HG03064 (cell line): ENCODE measurements at regions not wholly inside any gene's neighbourhood (a gene's known extent, or its start where the extent isn't known, plus 50 kb on each side); places are given as distances from the start of the nearest gene placed in this dataset.

Source experiments
- ATAC-seq: cut with Tn5 transposase; IDR thresholded peaks from one replicate; pipeline ENCODE4 v1.9.1; 2021; ENCODE audit warnings: low read depth; ENCODE audit not compliant: unreplicated experiment

DNA sequence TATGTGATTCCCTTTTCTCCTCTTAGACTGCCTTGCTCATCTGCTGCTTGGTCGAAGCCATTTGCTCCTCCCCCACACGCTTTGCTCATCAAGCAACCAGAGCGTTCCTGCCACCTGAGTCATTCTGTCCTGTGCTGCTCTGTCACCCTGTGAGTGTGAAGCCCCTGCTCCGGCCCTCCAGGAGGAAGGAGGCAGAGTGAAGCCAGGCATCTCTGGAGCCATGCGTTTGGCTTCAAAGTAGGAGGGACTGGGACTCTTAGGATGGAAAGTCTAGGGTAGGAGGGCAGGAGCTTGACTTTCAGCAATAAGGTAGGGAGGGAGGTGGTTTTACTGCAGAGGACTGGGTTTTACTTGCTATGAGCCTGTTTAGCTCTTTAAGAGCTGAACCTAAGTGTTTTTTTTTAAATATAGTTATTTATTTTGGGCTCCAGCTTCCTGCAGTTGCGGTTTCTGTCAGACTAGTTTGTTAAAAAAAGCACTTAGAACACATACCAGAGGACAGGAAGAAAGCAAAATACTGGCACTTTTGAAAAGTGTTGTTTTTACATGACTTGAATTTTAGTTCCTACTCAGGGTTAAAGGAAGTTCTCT is 63.6 kb downstream of the SPINK2 start:
- ATAC-seq = peak; percentile 91

GRCh38 chr4:56757261-56757746 is 64.2 kb downstream of the SPINK2 start:
- peak; percentile 45 for ATAC-seq

DNA sequence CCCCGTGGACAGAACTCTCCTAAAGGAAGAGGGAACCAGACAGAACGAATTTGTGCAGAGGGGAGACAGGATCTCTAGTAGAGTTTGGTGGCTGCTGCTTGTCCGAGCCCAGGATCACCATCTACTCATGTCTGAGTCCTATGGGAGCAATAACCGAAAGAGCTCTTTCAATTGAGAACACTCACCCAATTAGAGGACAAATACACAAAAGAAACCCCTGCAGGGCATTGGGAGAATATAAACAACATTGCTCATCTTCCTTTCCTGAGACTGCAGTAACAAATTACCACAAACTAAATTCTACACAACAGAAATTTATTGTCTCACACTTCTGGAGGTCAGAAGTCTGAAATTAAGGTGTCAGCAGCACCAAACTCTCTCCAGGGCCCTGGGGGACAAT is 65.6 kb downstream of the SPINK2 start:
- no peak for ATAC-seq

GRCh38 chr4:56752985-56753384 is 68.5 kb downstream of the SPINK2 start:
- ATAC-seq = no peak

GRCh38 chr4:56750231-56750630 is 69.1 kb upstream of the HOPX start:
- peak; percentile 78 for ATAC-seq

GRCh38 chr4:56748271-56748670 is 67.2 kb upstream of the HOPX start:
- ATAC-seq = no peak

GRCh38 chr4:56746639-56747038 is 65.5 kb upstream of the HOPX start:
- no peak for ATAC-seq

DNA sequence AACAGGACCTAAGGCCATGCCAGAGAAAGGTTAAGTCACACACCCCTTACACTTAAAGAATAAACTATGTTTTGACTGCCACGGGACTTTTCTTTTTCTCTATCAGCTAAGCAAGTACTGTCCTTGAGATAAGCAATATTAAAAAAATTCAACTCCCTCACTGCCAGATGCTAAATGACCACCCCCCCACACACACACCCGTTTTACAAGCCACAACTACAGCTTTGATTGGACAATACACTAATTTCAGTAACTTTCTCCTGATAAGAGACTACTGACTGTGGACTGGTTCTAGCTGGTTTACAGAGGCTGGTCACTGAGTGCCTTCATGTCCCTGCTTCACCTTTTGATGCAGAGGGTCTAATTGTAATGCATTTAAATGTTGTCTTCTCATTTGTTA is 63.9 kb upstream of the HOPX start:
- ATAC-seq = no peak

- ATAC-seq = no peak
These were observed 62.9 kb upstream of the HOPX start for GRCh38 chr4:56744030-56744429.

DNA sequence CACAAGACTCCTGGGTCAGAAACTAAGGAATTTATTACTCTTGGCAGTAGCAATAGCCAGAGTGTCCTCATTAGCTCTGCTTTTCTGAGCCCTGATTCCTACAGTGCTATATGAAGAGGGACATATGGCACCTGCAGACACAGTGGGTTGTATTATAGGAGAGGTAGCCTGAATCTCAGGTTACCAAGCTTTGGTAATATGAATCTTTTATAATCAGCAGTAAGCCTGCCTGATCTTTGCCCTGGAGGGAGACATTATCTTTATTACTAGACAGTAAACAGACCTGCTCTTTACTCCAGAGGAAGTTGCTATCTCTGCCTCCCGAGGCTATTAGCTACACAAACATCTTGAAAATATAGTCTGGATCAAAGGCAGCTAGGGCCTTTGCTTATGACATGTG is 62.5 kb upstream of the HOPX start:
- no peak for ATAC-seq

DNA sequence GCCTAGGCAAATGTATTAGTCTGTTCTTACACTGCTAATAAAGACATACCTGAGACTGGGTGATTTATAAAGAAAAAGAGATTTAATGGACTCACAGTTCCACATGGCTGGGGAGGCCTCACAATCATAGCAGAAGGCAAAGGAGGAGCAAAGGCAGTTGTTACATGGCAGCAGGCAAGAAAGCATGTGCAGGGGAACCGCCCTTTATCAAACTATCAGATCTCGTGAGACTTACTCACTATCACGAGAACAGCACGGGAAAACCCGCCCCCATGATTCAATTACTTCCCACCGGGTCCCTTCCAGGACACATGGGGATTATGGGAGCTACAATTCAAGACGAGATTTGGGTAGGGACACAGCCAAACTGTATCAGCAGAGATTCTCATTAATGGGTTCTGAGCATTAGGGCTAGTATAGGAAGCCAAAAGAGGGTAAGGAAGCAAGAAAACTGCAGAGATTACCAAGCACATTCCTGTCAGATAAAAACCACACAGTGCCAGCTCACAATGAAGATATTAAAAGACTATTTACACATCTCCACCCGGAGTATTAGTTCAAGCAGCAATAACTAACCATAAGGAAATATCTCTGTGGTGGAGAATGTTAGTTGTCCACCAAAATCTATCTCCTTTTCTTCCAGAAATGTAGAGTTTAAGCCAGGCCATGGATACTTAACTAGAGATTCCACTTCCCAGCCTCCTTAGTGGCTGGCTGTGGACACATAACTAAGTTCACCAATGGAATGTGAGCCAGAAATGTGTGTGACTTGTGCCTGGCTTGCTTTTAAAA is 61.2 kb upstream of the HOPX start:
- ATAC-seq = no peak

- ATAC-seq = no peak
These were observed 60.5 kb upstream of the HOPX start for GRCh38 chr4:56741595-56741994.

DNA sequence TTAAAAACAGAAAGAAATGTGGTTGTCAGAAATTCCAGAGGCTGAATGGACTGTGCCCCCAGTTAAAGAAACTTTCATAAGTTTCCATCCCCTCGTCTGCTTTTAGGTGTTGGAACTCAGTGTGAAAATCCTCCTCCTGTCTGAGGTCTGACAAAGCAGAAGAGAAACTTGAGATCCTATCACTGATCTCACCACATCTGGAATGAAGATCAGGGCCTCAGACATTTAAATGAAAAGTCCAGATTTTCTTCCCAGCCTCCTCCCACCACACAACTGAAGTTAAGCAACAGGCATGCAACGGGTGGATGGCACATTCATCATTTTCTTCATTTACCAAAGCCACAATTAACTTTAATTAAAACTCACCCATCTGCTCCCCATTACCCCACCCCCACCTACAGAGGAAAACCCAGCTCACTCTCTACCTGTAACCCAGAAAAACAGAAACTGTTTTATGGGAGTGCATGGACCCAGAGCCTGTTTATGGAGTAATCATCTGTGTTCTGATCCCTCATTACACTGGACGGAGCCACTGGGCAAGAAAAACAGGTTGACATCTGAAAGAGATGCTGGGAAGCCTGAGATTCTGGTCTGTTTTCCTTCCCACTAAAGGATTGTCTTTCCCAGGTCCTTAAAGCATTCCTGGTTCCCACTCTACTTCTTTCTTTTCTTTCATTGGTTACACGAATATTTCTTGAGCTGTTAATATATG is 58.1 kb upstream of the HOPX start:
- ATAC-seq = no peak

DNA sequence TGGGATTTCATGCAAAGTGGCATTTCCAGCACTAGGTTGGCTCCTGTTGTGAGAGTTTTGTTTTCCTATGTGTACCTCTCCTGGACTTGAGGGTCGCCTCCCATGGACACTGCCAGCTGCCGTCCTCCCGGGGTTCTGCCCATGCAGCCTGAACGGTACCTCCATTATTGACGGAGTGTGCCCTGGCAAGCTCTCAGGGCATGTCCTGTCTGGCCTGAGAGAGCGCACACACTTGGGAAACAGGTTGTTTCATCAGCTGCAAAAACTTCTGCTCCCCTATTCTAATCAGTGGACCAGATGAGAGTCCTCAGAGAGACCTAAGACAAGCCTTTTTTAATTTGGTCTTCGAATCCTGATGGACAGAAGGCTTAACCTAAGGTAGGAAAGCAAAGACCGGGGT is 56.6 kb upstream of the HOPX start:
- ATAC-seq = no peak

DNA sequence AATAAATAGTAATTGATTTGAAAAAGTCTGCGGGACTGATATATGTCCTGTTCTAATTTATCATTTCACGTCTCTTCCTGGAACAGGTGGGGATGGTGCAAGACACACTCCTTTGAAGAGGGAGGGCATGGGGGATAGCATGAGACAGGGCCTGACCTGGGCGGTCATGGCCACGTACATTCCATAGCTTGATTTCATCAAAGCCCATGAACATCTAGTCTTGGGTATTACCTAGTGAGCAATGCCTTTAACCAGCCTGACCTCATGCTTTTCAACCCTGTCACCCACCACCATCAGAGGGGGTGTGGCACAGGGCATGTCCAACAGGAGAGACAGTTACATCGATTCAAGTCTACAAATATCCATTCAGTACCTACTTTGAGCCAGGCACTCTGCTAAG is 52.3 kb upstream of the HOPX start:
- ATAC-seq = no peak

DNA sequence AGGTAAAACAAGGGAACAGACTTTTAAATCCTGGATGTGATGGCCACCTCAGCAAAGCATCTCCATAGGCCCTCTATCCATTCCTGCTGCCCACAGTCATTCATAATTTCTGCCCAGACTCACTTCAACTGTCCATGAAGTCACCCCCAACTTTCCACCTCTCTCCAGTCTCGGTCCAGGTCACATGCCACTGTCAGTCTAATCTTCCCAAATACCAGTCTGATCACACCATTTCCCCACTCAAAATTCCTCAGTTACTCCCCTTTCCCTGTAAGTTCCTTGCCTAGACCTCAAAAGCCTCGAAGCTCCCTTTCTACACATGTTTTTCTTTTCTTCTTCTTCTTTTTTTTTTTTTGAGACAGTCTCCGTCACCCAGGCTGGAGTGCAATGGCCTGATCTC is 51.2 kb upstream of the HOPX start:
- ATAC-seq = no peak

- ATAC-seq = no peak
These were observed 50.8 kb upstream of the HOPX start for GRCh38 chr4:56731857-56732256.
